ENCODE measurements at regions not wholly inside any gene's neighbourhood (a gene's known extent, or its start where the extent isn't known, plus 50 kb on each side); places are given as distances from the start of the nearest gene placed in this dataset.

DNA sequence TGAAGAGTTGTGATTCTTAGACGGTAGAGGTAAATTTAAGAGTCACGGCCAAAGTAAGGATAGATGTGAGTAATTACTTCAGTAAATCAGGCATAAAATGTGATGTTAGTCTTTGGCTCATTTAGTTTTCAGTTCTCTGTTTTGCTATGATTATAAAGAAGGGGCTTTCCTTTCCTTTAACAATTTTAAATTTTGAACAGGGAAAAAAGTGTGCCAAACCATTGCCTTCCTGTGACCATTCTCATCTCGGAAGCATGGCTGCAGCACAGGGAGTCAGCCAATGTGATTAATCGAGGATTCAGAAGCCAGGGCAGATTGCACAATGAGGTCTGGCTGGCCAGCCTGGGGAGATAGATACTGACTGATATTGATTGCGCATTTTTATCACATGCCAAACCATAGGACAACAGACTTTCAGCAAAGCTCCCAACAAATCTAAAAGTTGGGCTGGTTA, 480.2 kb upstream of the PRICKLE1 start:
- H3K4me1 Mint-ChIP-seq = no peaks in the 10 kb centered on the region
- no peaks in the 10 kb centered on the region for H3K27me3 Mint-ChIP-seq
- intact Hi-C loops (cut with DNase I, micrococcal nuclease) = no loop called here
- H3K9me3 Mint-ChIP-seq (ENCODE audit: low read depth) = peaks cover 3% of the 10 kb centered on the region
- DNase-seq = no peak
- ATAC-seq = no peak
- H3K36me3 Mint-ChIP-seq (ENCODE audit: low read depth) = no peaks in the 10 kb centered on the region
- POLR2A ChIA-PET = no interaction called here
- CTCF ChIA-PET = no interaction called here
- no peak overlapping the region for H3K4me3 Mint-ChIP-seq
- no peak overlapping the region for H3K27ac Mint-ChIP-seq

DNA sequence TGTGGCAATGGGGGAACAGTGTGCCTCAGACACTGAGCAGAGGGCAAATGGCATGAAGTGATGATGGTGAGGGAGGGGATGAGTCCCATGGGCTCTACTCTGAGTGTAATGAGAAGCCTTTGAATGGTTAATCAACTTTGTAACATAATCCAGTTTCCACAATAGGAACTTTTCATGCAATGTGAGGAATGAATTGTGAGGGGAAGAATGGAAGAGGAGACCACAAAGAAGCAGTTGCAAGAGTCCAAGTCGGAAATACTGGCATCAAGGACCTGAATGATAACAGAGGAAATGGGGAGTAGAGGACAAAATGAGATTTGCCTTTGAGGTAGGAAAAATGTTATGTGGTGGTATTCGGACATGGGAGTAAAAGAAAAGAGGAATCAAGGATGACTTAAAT, 476.9 kb upstream of the PRICKLE1 start:
- CTCF ChIA-PET = no interaction called here
- POLR2A ChIA-PET = no interaction called here
- H3K4me1 Mint-ChIP-seq = no peaks in the 10 kb centered on the region

DNA sequence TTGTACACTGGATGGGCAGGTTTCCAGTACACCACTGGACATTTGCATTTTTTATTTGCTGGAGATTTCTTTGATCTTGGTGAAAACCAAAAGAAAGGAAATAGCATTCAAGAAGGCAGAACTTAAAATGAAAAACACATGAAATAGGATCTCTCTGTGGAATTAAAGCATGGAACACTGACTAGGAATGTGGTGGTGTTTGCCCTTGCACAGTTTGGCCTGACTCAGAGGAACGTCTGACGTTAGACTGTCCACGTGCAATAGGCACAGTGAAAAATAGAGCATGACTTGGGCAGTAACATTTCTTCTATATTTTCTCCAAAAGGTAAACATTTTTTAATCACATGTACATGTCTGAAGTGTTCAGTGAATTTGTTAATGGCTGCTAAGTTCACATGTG, 474.1 kb upstream of the PRICKLE1 start:
- intact Hi-C loops (cut with DNase I, micrococcal nuclease) = no loop called here

More for the DNA sequence above, 476.9 kb upstream of the PRICKLE1 start:
- Mint-ChIP-seq H3K27ac (no peak overlapping the region), H3K9me3 (ENCODE audit: low read depth) (peaks cover 3% of the 10 kb centered on the region), H3K4me3 (no peak overlapping the region), H3K36me3 (ENCODE audit: low read depth) (no peaks in the 10 kb centered on the region), H3K27me3 (no peaks in the 10 kb centered on the region)
- no peak for ATAC-seq
- intact Hi-C loops (cut with DNase I, micrococcal nuclease) = no loop called here
- no peak for DNase-seq

DNA sequence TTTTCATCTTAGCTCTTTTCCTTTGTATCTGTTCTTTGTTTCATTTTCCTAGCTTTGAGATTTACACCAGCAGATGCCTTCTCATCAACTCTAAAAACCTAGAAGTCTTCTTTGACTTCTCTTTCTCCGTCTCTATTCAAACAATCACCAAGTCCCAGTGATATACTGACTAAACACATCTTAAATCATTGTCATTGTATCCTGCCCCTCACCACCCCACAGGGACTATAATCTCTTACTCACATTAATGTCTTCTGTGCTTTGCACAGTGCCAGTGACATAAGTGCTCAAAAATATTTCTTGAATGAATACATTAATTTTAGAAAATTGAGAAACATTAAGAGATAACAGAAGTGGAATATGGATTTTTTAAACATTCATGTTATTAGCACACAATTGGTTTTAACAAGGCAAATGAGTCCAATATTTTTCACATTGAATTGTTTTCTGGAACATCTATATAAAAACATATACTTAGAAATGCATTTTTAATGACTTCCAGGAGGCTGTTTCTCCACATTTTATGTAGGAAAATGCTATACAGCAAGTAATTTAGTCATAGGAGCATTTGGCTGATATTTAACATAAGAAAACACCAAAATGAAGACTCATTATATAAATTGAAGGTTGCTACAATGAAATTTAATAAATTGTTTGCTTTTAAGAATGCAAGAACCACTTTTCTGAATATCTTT, 472.8 kb upstream of the PRICKLE1 start:
- DNase-seq (no peak), ATAC-seq (no peak)
- Mint-ChIP-seq H3K27ac (no peak overlapping the region), H3K9me3 (ENCODE audit: low read depth) (peaks cover 3% of the 10 kb centered on the region), H3K36me3 (ENCODE audit: low read depth) (no peaks in the 10 kb centered on the region), H3K4me3 (no peak overlapping the region), H3K4me1 (no peaks in the 10 kb centered on the region), H3K27me3 (no peaks in the 10 kb centered on the region)
- intact Hi-C loops (cut with DNase I, micrococcal nuclease) = no loop called here
- ChIA-PET CTCF (no interaction called here), POLR2A (no interaction called here)

More for the DNA sequence above, 474.1 kb upstream of the PRICKLE1 start:
- Mint-ChIP-seq H3K36me3 (ENCODE audit: low read depth) (no peaks in the 10 kb centered on the region), H3K4me3 (no peak overlapping the region), H3K27ac (no peak overlapping the region), H3K4me1 (no peaks in the 10 kb centered on the region), H3K27me3 (no peaks in the 10 kb centered on the region), H3K9me3 (ENCODE audit: low read depth) (peaks cover 3% of the 10 kb centered on the region)
- ATAC-seq = no peak
- POLR2A ChIA-PET = no interaction called here
- no peak for DNase-seq
- CTCF ChIA-PET = no interaction called here

DNA sequence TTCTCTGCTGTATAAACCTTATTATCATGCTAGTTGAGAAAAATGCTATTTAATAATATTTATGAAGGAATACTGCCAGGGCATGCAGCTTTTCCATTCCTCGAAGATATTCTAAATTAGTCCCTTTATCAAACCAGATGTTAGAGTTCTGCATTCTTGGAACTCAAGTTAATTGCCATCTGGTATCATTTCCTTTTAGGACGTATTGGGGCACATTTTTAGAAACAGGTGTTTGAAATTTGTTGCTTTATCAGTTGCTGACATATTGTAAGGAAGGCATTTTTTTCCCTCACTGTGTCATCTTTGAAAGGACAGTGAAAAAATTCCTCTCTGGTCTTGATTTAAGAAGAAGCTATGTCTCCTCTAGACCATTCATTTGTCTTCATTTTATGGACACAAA, 471.2 kb upstream of the PRICKLE1 start:
- DNase-seq (no peak), ATAC-seq (no peak)
- Mint-ChIP-seq H3K4me3 (no peak overlapping the region), H3K9me3 (ENCODE audit: low read depth) (no peaks in the 10 kb centered on the region), H3K4me1 (no peaks in the 10 kb centered on the region), H3K27ac (no peak overlapping the region), H3K27me3 (no peaks in the 10 kb centered on the region), H3K36me3 (ENCODE audit: low read depth) (no peaks in the 10 kb centered on the region)
- CTCF ChIA-PET = no interaction called here
- POLR2A ChIA-PET = no interaction called here
- intact Hi-C loops (cut with DNase I, micrococcal nuclease) = no loop called here

DNA sequence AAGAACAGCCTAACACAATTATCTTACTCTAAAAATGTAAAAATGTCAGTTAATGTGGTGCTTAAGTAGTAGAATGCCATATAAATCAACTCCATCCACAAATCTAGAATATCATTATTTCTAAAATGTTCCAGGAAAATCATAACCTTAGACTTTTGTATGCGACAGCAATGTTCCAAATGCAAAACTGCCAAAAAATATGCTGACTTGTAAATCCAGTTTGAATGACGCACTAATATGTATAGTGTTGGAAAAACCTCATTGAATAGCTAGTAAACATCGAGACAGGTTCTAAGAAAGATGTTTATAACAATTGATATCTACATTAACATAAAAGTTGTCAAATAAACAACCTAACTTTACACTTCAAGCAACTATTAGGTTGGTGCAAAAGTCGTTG, 469.1 kb upstream of the PRICKLE1 start:
- no peaks in the 10 kb centered on the region for H3K27me3 Mint-ChIP-seq
- DNase-seq (no peak), ATAC-seq (no peak)
- ChIA-PET CTCF (no interaction called here), POLR2A (no interaction called here)
- H3K36me3 Mint-ChIP-seq (ENCODE audit: low read depth) = no peaks in the 10 kb centered on the region
- no peak overlapping the region for H3K4me3 Mint-ChIP-seq
- intact Hi-C loops (cut with DNase I, micrococcal nuclease) = no loop called here
- no peaks in the 10 kb centered on the region for H3K9me3 Mint-ChIP-seq (ENCODE audit: low read depth)
- H3K4me1 Mint-ChIP-seq = no peaks in the 10 kb centered on the region
- no peak overlapping the region for H3K27ac Mint-ChIP-seq

DNA sequence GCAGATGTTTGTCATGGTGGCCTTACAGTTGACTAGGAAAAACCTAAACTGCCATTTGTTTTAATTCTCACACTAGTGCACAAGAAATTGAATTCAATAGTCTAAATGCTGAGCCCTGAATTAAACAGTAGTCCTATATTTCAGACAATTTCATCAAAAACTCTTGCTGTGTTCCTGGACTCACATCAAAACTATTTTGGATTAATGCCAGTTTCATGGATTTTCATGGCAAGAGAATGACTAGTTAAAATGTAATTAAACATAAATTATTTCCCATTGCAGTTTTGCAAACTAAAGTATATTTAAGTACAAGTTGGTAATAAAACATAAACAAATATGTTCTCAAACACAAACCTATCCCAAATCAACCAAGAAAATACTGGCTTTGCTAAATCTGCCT, 468.0 kb upstream of the PRICKLE1 start:
- CTCF ChIA-PET = no interaction called here
- POLR2A ChIA-PET = no interaction called here
- intact Hi-C loops (cut with DNase I, micrococcal nuclease) = no loop called here
- no peak for ATAC-seq
- Mint-ChIP-seq H3K9me3 (ENCODE audit: low read depth) (no peaks in the 10 kb centered on the region), H3K4me1 (no peaks in the 10 kb centered on the region), H3K36me3 (ENCODE audit: low read depth) (no peaks in the 10 kb centered on the region), H3K27ac (no peak overlapping the region), H3K27me3 (no peaks in the 10 kb centered on the region), H3K4me3 (no peak overlapping the region)
- DNase-seq = no peak

DNA sequence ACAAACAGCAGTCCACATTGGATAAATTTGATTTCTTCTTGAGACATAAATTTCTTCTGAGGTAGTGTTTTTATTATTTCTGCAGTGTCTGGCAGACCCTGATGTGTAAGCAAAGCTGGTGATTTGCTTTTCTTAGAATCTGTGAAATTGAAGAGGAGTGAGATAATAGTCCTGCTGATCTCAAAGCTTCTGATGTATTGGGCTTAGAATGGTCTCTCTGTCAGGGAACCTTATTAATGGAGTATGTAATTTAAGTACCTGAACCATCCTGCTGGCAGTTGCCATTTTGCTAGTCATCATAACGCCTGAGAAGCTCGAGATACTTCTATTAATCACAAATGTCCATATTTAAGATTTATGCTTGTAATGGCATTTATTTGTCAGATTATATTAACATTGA, 464.5 kb upstream of the PRICKLE1 start:
- no peak for DNase-seq
- Mint-ChIP-seq H3K27me3 (no peaks in the 10 kb centered on the region), H3K36me3 (ENCODE audit: low read depth) (no peaks in the 10 kb centered on the region), H3K4me3 (no peak overlapping the region), H3K27ac (no peak overlapping the region), H3K9me3 (ENCODE audit: low read depth) (no peaks in the 10 kb centered on the region), H3K4me1 (no peaks in the 10 kb centered on the region)
- ATAC-seq = no peak
- CTCF ChIA-PET = no interaction called here
- intact Hi-C loops (cut with DNase I, micrococcal nuclease) = no loop called here
- POLR2A ChIA-PET = no interaction called here

DNA sequence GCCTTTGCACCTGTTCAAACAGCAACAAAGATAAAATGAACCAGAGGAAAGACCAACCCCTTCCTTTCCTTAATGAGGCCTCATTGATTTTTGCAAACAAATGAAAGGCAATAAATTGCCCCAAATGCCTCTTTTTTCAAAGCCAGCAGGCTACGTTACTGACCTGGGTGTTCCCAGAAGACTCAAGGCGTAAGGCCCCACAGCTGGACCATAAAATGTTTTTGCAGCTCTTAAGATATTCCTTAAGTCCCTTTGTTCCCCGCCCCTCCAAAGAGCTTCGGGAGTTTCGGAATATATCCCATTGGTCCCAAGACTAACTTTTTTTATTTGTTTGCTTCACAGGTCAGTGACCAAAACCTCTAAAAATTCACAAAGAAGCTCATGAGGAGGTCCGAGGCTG, 462.9 kb upstream of the PRICKLE1 start:
- intact Hi-C loops (cut with DNase I, micrococcal nuclease) = no loop called here
- ChIA-PET CTCF (interaction anchor here (0.6 kb wide), 1 partner anchor 355 kb away, joined by 3 read pairs; no protein-coding TSS in a partner anchor), POLR2A (no interaction called here)
- Mint-ChIP-seq H3K9me3 (ENCODE audit: low read depth) (no peaks in the 10 kb centered on the region), H3K4me3 (no peak overlapping the region), H3K4me1 (no peaks in the 10 kb centered on the region), H3K36me3 (ENCODE audit: low read depth) (no peaks in the 10 kb centered on the region), H3K27ac (no peak overlapping the region), H3K27me3 (no peaks in the 10 kb centered on the region)
- DNase-seq = no peak
- no peak for ATAC-seq

DNA sequence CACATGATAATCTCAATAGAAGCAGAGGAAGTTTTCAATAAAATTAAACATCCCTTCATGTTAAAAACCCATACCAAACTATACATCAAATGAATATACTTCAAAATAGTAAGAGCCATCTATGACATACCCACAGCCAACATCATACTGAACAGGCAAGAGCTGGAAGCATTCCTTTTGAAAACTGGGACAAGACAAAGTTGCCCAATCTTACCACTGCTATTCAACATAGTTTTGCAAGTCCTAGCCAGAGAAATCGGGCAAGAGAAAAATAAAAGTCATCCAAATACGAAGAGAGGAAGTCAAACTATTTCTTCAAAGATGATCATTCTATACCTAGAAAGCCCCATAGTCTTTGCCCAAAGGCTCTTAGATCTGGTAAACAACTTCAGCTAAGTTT, 454.7 kb upstream of the PRICKLE1 start:
- no peaks in the 10 kb centered on the region for H3K27me3 Mint-ChIP-seq
- intact Hi-C loops (cut with DNase I, micrococcal nuclease) = no loop called here
- H3K9me3 Mint-ChIP-seq (ENCODE audit: low read depth) = no peaks in the 10 kb centered on the region
- no peaks in the 10 kb centered on the region for H3K4me1 Mint-ChIP-seq
- no peak for DNase-seq
- H3K27ac Mint-ChIP-seq = no peak overlapping the region
- no peak for ATAC-seq
- ChIA-PET POLR2A (no interaction called here), CTCF (no interaction called here)
- H3K36me3 Mint-ChIP-seq (ENCODE audit: low read depth) = no peaks in the 10 kb centered on the region
- H3K4me3 Mint-ChIP-seq = no peak overlapping the region

DNA sequence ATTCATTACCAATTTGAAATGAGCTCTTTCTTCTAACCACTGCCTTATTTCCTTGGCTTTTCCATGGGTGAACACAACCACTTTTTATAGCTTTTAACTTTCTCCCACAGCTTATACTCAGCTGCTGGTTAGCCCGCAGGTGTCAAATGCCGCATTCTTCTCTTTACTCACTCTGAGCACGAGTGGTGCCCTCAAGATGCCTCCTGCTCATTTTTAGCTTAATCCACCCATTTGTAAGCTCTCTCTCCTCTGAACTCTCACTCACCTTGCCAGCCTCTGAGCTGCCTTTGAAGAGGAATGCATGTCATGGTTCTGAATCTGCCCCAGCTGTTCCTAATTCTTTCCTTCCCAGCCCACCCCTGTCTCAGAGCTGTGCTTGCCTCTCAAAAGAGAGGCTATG, 449.4 kb upstream of the PRICKLE1 start:
- ATAC-seq (no peak), DNase-seq (no peak)
- POLR2A ChIA-PET = no interaction called here
- Mint-ChIP-seq H3K27me3 (no peaks in the 10 kb centered on the region), H3K4me3 (no peak overlapping the region), H3K27ac (no peak overlapping the region), H3K36me3 (ENCODE audit: low read depth) (no peaks in the 10 kb centered on the region), H3K4me1 (no peaks in the 10 kb centered on the region), H3K9me3 (ENCODE audit: low read depth) (no peaks in the 10 kb centered on the region)
- CTCF ChIA-PET = no interaction called here
- intact Hi-C loops (cut with DNase I, micrococcal nuclease) = no loop called here

DNA sequence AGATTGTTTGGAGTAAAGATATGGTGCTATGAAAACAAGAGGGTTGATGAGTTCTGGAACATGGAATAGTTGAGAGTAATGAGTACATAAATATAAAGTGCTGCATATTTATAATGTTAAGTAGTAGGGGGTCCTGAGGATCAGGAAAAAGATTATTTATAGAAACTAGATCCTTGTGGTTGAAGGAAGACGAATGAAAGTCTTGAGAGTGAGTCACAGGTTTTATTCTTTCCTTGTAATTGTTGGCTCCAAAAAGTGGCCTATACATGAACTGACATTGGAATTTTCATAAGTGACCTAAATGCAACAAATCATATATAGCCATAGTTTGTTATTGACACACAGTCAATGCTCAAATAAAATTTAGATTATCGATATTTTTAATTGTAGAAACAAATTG, 440.4 kb upstream of the PRICKLE1 start:
- Mint-ChIP-seq H3K9me3 (ENCODE audit: low read depth) (peaks cover 13% of the 10 kb centered on the region), H3K36me3 (ENCODE audit: low read depth) (no peaks in the 10 kb centered on the region), H3K4me1 (no peaks in the 10 kb centered on the region), H3K27me3 (no peaks in the 10 kb centered on the region), H3K27ac (no peak overlapping the region), H3K4me3 (no peak overlapping the region)
- intact Hi-C loops (cut with DNase I, micrococcal nuclease) = no loop called here
- POLR2A ChIA-PET = no interaction called here
- no peak for DNase-seq
- CTCF ChIA-PET = no interaction called here
- no peak for ATAC-seq

DNA sequence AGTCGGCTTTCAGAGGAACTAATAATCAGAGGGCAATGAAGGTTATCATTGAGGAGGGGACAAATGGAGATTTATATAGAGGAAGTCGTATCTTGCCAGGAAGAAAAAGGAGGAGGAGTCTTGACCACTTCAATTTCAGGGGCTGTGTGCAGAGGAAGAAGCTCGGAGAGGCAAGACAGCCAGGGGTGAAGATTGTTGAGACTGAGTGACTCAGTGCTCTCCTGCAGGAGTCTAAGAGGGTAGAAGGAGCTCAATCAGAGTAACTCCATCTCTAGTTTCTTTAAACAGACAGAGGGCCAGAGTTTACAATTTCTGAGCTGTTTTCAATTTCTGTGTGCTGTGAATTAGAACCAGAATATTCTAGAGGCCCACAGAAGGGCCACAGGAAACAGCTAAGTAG, 439.3 kb upstream of the PRICKLE1 start:
- ATAC-seq = no peak
- Mint-ChIP-seq H3K4me3 (no peak overlapping the region), H3K27me3 (no peaks in the 10 kb centered on the region), H3K36me3 (ENCODE audit: low read depth) (no peaks in the 10 kb centered on the region), H3K4me1 (no peaks in the 10 kb centered on the region), H3K27ac (no peak overlapping the region), H3K9me3 (ENCODE audit: low read depth) (peaks cover 13% of the 10 kb centered on the region)
- intact Hi-C loops (cut with DNase I, micrococcal nuclease) = no loop called here
- ChIA-PET POLR2A (no interaction called here), CTCF (interaction anchor here (0.6 kb wide), 1 partner anchor 288 kb away, joined by 3 read pairs; no protein-coding TSS in a partner anchor)
- no peak for DNase-seq

All from activated CD4-positive, alpha-beta T cell treated with anti-CD3 and anti-CD28 coated beads for 36 hours (primary cell).